WTC11 (cell line): ENCODE measurements at regions not wholly inside any gene's neighbourhood (a gene's known extent, or its start where the extent isn't known, plus 50 kb on each side); places are given as distances from the start of the nearest gene placed in this dataset.

Experiments
- ATAC-seq: fragments of 200-7000 bp; cut with Tn5 transposase; 2 replicates; pipeline ENCODE4 v1.10.0; 2021; ENCODE audit warnings: mild to moderate bottlenecking, moderate library complexity
- CTCF ChIA-PET: fragments of 300-600 bp; sonication (Branson Sonifier 250); formaldehyde crosslinking; loops from one replicate; lab custom pipeline; 2021; ENCODE audit warnings: antibody characterized with exemption; lab: Charles Lee
- POLR2A ChIA-PET: fragments of 350-600 bp; sonication (Branson Sonifier 250); formaldehyde crosslinking; loops from one replicate; lab custom pipeline; 2021; ENCODE audit warnings: antibody characterized with exemption; lab: Charles Lee
- DNase-seq: peaks from one replicate; pipeline ENCODE4 v3.0.0; 2021; ENCODE audit warnings: low spot score
- H3K27ac Mint-ChIP-seq: 2 replicates; pipeline ENCODE4 v1.8.0; 2021; ENCODE audit warnings: mixed read lengths
- H3K27me3 Mint-ChIP-seq: 2 replicates; pipeline ENCODE4 v1.8.0; 2021; ENCODE audit warnings: low read depth, mild to moderate bottlenecking, moderate library complexity, mixed read lengths
- H3K36me3 Mint-ChIP-seq: 2 replicates; pipeline ENCODE4 v1.8.0; 2021; ENCODE audit warnings: mixed read lengths
- H3K4me1 Mint-ChIP-seq: 2 replicates; pipeline ENCODE4 v1.8.0; 2022; ENCODE audit warnings: mixed read lengths
- H3K4me3 Mint-ChIP-seq: 2 replicates; pipeline ENCODE4 v1.8.0; 2021; ENCODE audit warnings: mild to moderate bottlenecking, moderate library complexity, mixed read lengths
- H3K9me3 Mint-ChIP-seq: 2 replicates; pipeline ENCODE4 v1.8.0; 2021; ENCODE audit warnings: mixed read lengths
- ATF1 ChIP-seq: sonication (generic); formaldehyde crosslinking; IDR thresholded peaks from 2 replicates; pipeline ENCODE4 v1.8.1; 2023; ENCODE audit warnings: mild to moderate bottlenecking, moderate library complexity, missing genetic modification reagents
- CBFB ChIP-seq: sonication (generic); formaldehyde crosslinking; IDR thresholded peaks from 2 replicates; pipeline ENCODE4 v1.8.1; 2022; ENCODE audit warnings: mild to moderate bottlenecking, low read depth, missing genetic modification reagents
- CREB1 ChIP-seq: sonication (generic); formaldehyde crosslinking; IDR thresholded peaks from 2 replicates; pipeline ENCODE4 v1.8.0; 2023; ENCODE audit warnings: mild to moderate bottlenecking, missing genetic modification reagents
- ETV6 ChIP-seq: sonication (generic); formaldehyde crosslinking; IDR thresholded peaks from 2 replicates; pipeline ENCODE4 v1.8.1; 2022; ENCODE audit warnings: mild to moderate bottlenecking, missing genetic modification reagents
- GABPB1 ChIP-seq: sonication (generic); formaldehyde crosslinking; IDR thresholded peaks from 2 replicates; pipeline ENCODE4 v1.8.1; 2023; ENCODE audit warnings: mild to moderate bottlenecking, missing genetic modification reagents
- JUN ChIP-seq: sonication (generic); formaldehyde crosslinking; IDR thresholded peaks from 2 replicates; pipeline ENCODE4 v1.8.0; 2023; ENCODE audit warnings: mild to moderate bottlenecking, missing genetic modification reagents
- RORB ChIP-seq: fragments of 250-450 bp; sonication (Bioruptor Pico); IDR thresholded peaks from 2 replicates; pipeline ENCODE4 v1.9.0; 2021; ENCODE audit warnings: mild to moderate bottlenecking
- ZNF317 ChIP-seq: sonication (generic); formaldehyde crosslinking; IDR thresholded peaks from 2 replicates; pipeline ENCODE4 v1.8.1; 2023; ENCODE audit warnings: low read depth, mild to moderate bottlenecking, moderate library complexity, missing genetic modification reagents, borderline replicate concordance
- TF ChIP-seq, protein P1 (sequence below): sonication (generic); formaldehyde crosslinking; IDR thresholded peaks from 2 replicates; pipeline ENCODE4 v1.8.0; 2023; ENCODE audit warnings: mild to moderate bottlenecking, missing genetic modification reagents
- TF ChIP-seq, protein P2 (sequence below): sonication (generic); formaldehyde crosslinking; IDR thresholded peaks from 2 replicates; pipeline ENCODE4 v1.8.1; 2023; ENCODE audit warnings: mild to moderate bottlenecking, missing genetic modification reagents, borderline replicate concordance
- TF ChIP-seq, protein P3 (sequence below): fragments of 250-450 bp; sonication (Bioruptor Pico); IDR thresholded peaks from 2 replicates; pipeline ENCODE4 v1.9.0; 2021; ENCODE audit warnings: mild to moderate bottlenecking, borderline replicate concordance
- TF ChIP-seq, protein P4 (sequence below): sonication (generic); formaldehyde crosslinking; IDR thresholded peaks from 2 replicates; pipeline ENCODE4 v1.8.1; 2023; ENCODE audit warnings: mild to moderate bottlenecking, missing genetic modification reagents, moderate library complexity
- TF ChIP-seq, protein P5 (sequence below): sonication (generic); formaldehyde crosslinking; IDR thresholded peaks from 2 replicates; pipeline ENCODE4 v1.8.1; 2023; ENCODE audit warnings: mild to moderate bottlenecking, moderate library complexity, missing genetic modification reagents
- TF ChIP-seq, protein P6 (sequence below): sonication (generic); formaldehyde crosslinking; IDR thresholded peaks from 2 replicates; pipeline ENCODE4 v1.8.0; 2023; ENCODE audit warnings: missing genetic modification reagents

DNA sequence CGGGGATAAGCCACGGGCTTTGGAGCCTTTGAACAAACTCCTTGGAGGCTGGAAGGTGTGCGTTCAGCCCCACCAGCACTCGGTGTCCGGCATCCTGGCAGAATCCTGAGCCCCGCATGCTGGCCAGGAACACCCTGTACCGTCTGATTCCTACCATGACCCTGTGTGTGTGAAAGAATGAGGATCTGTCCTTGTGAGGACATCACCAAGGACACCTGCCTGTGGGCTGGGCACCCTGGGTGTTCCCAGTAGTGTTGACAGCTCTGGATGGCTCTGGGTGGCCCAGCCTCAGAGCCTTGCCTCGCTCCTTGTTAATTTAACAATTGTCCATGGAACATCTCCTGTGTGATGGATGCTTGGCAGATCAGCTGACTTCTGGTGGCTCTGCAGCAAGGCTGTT, 234.3 kb downstream of the QKI start (continued):
- TF ChIP-seq, protein P1, sequence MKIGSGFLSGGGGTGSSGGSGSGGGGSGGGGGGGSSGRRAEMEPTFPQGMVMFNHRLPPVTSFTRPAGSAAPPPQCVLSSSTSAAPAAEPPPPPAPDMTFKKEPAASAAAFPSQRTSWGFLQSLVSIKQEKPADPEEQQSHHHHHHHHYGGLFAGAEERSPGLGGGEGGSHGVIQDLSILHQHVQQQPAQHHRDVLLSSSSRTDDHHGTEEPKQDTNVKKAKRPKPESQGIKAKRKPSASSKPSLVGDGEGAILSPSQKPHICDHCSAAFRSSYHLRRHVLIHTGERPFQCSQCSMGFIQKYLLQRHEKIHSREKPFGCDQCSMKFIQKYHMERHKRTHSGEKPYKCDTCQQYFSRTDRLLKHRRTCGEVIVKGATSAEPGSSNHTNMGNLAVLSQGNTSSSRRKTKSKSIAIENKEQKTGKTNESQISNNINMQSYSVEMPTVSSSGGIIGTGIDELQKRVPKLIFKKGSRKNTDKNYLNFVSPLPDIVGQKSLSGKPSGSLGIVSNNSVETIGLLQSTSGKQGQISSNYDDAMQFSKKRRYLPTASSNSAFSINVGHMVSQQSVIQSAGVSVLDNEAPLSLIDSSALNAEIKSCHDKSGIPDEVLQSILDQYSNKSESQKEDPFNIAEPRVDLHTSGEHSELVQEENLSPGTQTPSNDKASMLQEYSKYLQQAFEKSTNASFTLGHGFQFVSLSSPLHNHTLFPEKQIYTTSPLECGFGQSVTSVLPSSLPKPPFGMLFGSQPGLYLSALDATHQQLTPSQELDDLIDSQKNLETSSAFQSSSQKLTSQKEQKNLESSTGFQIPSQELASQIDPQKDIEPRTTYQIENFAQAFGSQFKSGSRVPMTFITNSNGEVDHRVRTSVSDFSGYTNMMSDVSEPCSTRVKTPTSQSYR (CRISPR knock-in tag) = no peak
- TF ChIP-seq, protein P2, sequence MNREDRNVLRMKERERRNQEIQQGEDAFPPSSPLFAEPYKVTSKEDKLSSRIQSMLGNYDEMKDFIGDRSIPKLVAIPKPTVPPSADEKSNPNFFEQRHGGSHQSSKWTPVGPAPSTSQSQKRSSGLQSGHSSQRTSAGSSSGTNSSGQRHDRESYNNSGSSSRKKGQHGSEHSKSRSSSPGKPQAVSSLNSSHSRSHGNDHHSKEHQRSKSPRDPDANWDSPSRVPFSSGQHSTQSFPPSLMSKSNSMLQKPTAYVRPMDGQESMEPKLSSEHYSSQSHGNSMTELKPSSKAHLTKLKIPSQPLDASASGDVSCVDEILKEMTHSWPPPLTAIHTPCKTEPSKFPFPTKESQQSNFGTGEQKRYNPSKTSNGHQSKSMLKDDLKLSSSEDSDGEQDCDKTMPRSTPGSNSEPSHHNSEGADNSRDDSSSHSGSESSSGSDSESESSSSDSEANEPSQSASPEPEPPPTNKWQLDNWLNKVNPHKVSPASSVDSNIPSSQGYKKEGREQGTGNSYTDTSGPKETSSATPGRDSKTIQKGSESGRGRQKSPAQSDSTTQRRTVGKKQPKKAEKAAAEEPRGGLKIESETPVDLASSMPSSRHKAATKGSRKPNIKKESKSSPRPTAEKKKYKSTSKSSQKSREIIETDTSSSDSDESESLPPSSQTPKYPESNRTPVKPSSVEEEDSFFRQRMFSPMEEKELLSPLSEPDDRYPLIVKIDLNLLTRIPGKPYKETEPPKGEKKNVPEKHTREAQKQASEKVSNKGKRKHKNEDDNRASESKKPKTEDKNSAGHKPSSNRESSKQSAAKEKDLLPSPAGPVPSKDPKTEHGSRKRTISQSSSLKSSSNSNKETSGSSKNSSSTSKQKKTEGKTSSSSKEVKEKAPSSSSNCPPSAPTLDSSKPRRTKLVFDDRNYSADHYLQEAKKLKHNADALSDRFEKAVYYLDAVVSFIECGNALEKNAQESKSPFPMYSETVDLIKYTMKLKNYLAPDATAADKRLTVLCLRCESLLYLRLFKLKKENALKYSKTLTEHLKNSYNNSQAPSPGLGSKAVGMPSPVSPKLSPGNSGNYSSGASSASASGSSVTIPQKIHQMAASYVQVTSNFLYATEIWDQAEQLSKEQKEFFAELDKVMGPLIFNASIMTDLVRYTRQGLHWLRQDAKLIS = no peak
- TF ChIP-seq CBFB (CRISPR knock-in tag) = no peak
- no peak for TF ChIP-seq JUN (CRISPR knock-in tag)
- TF ChIP-seq, protein P3, sequence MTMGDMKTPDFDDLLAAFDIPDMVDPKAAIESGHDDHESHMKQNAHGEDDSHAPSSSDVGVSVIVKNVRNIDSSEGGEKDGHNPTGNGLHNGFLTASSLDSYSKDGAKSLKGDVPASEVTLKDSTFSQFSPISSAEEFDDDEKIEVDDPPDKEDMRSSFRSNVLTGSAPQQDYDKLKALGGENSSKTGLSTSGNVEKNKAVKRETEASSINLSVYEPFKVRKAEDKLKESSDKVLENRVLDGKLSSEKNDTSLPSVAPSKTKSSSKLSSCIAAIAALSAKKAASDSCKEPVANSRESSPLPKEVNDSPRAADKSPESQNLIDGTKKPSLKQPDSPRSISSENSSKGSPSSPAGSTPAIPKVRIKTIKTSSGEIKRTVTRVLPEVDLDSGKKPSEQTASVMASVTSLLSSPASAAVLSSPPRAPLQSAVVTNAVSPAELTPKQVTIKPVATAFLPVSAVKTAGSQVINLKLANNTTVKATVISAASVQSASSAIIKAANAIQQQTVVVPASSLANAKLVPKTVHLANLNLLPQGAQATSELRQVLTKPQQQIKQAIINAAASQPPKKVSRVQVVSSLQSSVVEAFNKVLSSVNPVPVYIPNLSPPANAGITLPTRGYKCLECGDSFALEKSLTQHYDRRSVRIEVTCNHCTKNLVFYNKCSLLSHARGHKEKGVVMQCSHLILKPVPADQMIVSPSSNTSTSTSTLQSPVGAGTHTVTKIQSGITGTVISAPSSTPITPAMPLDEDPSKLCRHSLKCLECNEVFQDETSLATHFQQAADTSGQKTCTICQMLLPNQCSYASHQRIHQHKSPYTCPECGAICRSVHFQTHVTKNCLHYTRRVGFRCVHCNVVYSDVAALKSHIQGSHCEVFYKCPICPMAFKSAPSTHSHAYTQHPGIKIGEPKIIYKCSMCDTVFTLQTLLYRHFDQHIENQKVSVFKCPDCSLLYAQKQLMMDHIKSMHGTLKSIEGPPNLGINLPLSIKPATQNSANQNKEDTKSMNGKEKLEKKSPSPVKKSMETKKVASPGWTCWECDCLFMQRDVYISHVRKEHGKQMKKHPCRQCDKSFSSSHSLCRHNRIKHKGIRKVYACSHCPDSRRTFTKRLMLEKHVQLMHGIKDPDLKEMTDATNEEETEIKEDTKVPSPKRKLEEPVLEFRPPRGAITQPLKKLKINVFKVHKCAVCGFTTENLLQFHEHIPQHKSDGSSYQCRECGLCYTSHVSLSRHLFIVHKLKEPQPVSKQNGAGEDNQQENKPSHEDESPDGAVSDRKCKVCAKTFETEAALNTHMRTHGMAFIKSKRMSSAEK = no peak

DNA sequence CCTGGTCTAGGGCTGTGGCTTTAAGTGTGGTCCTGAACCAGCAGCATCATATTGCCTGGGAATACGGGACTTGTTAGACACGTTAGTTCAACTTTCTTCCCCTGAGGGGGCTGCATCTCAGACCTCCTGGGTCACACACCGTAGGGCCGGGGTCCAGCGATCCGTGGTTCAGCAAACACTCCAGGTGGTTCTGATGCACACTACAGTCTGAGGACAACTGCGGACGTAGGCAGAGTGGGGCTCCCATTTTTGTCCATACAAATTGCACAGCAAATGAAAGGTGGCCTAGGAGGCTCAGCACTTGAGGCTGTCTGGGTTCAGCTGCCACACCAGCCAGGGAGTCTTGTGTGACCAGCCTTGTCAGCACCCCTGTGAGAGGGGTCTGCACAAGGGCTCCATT, 233.1 kb downstream of the QKI start:
- TF ChIP-seq CBFB (CRISPR knock-in tag) = no peak
- no peak for TF ChIP-seq ZNF317 (CRISPR knock-in tag)
- TF ChIP-seq ATF1 (CRISPR knock-in tag) = no peak
- no peak for TF ChIP-seq GABPB1 (CRISPR knock-in tag)
- TF ChIP-seq, protein P4, sequence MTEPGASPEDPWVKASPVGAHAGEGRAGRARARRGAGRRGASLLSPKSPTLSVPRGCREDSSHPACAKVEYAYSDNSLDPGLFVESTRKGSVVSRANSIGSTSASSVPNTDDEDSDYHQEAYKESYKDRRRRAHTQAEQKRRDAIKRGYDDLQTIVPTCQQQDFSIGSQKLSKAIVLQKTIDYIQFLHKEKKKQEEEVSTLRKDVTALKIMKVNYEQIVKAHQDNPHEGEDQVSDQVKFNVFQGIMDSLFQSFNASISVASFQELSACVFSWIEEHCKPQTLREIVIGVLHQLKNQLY (CRISPR knock-in tag) = no peak
- no peak overlapping the region for H3K4me3 Mint-ChIP-seq
- ChIA-PET CTCF (no interaction called here), POLR2A (no interaction called here)
- no peaks in the 10 kb centered on the region for H3K36me3 Mint-ChIP-seq
- DNase-seq (no peak), ATAC-seq (no peak)
- H3K27me3 Mint-ChIP-seq = no peaks in the 10 kb centered on the region
- H3K4me1 Mint-ChIP-seq = peaks cover 11% of the 10 kb centered on the region
- H3K9me3 Mint-ChIP-seq = 0 out of 2 replicates have a peak, but pooled peaks cover under 1% of the 10 kb centered on the region
- no peak overlapping the region for H3K27ac Mint-ChIP-seq

DNA sequence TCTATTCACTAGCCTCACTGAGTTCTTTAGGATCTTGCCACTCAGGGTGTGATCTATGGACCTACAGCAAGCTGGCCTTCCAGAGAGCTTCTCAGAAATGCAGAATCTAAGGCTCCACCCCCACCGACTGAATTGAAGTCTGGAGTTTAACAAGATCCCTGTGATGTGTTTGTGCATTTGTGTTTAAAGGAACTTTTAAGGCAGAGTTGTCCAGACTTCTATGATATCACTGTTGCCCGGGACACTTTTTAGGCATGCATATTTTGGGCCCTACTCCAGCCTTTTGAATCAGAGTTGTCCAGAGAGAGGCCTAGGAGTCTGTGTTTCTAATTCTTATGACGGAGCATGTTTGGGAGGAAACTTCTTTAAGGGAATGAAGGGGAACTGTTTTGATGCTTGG, 232.3 kb downstream of the QKI start:
- CTCF ChIA-PET = no interaction called here
- H3K36me3 Mint-ChIP-seq = no peaks in the 10 kb centered on the region
- no peak for ATAC-seq

More for the DNA sequence above, 232.3 kb downstream of the QKI start:
- Mint-ChIP-seq H3K9me3 (0 out of 2 replicates have a peak, but pooled peaks cover 3% of the 10 kb centered on the region), H3K4me3 (no peak overlapping the region), H3K27ac (no peak overlapping the region), H3K27me3 (no peaks in the 10 kb centered on the region)
- POLR2A ChIA-PET = no interaction called here
- TF ChIP-seq CREB1 (CRISPR knock-in tag) = no peak
- TF ChIP-seq, protein P5, sequence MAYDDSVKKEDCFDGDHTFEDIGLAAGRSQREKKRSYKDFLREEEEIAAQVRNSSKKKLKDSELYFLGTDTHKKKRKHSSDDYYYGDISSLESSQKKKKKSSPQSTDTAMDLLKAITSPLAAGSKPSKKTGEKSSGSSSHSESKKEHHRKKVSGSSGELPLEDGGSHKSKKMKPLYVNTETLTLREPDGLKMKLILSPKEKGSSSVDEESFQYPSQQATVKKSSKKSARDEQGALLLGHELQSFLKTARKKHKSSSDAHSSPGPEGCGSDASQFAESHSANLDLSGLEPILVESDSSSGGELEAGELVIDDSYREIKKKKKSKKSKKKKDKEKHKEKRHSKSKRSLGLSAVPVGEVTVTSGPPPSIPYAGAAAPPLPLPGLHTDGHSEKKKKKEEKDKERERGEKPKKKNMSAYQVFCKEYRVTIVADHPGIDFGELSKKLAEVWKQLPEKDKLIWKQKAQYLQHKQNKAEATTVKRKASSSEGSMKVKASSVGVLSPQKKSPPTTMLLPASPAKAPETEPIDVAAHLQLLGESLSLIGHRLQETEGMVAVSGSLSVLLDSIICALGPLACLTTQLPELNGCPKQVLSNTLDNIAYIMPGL (CRISPR knock-in tag) = no peak
- TF ChIP-seq ETV6 (CRISPR knock-in tag) = no peak
- TF ChIP-seq, protein P6, sequence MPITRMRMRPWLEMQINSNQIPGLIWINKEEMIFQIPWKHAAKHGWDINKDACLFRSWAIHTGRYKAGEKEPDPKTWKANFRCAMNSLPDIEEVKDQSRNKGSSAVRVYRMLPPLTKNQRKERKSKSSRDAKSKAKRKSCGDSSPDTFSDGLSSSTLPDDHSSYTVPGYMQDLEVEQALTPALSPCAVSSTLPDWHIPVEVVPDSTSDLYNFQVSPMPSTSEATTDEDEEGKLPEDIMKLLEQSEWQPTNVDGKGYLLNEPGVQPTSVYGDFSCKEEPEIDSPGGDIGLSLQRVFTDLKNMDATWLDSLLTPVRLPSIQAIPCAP (CRISPR knock-in tag) = no peak
- no peak for TF ChIP-seq RORB (CRISPR knock-in tag)
- TF ChIP-seq, protein P4 (CRISPR knock-in tag) = no peak
- TF ChIP-seq, all 79 proteins: peak for 0
- H3K4me1 Mint-ChIP-seq = peaks cover 6% of the 10 kb centered on the region
- no peak for DNase-seq
